ENCODE measurements at regions not wholly inside any gene's neighbourhood (a gene's known extent, or its start where the extent isn't known, plus 50 kb on each side); places are given as distances from the start of the nearest gene placed in this dataset.
A peak's percentile ranks its signal among the peaks of the same experiment; 100 is the strongest.
"Not testable (repeated sequence)": the region's sequence is repeated elsewhere in the genome, so short reads cannot be mapped to it uniquely, and the experiment has no call there.

- DNase-seq = no peak
- Histone ChIP-seq H3K4me1 (no peaks in the 10 kb centered on the region), H3K9me3 (peaks cover 0 to 23% (median 7%) of the 10 kb centered on the region in 8 donors), H3K27me3 (replicated peaks in 1 of 7) (no peaks in the 10 kb centered on the region), H3K4me3 (no peak overlapping the region), H3K27ac (no peak overlapping the region), H3K36me3 (no peaks in the 10 kb centered on the region)
- TF ChIP-seq POLR2A (IDR thresholded peaks at IDR 0.05) = no peak
- no peak for TF ChIP-seq CTCF (IDR thresholded peaks at IDR 0.05 in 8 of 11, conservative IDR thresholded peaks at IDR 0.05 in 3 of 11)
- TF ChIP-seq POLR2AphosphoS5 (IDR thresholded peaks at IDR 0.05) = no peak
- intact Hi-C loops (cut with DNase I; ENCODE audit: low total_unique reads) = no loop called here
These were observed 789.2 kb upstream of the FBXO33 start for GRCh38 chr14:40221428-40221827.

DNA sequence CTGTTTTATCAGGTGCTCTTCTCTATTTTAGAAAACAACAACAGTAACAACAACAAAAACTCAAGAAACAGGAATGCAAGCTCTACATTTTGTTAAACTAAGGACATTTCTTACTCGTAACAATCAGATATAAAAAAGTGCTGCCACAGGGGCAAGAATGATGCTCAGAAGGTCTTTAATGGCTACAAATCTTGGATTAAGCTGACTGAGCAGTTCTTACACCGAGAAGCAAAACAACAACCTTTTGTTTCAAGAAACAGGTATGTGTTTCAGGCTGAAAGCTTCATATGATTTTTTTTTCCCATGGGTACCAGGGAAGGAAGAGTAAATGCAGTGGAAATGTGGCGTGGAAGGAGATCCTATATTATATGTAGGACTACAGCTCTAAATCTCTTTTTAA lies 786.8 kb upstream of the FBXO33 start:
- TF ChIP-seq POLR2A (IDR thresholded peaks at IDR 0.05) = no peak
- TF ChIP-seq POLR2AphosphoS5 (IDR thresholded peaks at IDR 0.05) = no peak
- TF ChIP-seq CTCF (IDR thresholded peaks at IDR 0.05 in 8 of 11, conservative IDR thresholded peaks at IDR 0.05 in 3 of 11) = no peak
- intact Hi-C loops (cut with DNase I; ENCODE audit: low total_unique reads) = no loop called here
- 77 to 83% (median 79%) methylated on average over 3 of the region's 3 CpGs for WGBS, 5 donors

DNA sequence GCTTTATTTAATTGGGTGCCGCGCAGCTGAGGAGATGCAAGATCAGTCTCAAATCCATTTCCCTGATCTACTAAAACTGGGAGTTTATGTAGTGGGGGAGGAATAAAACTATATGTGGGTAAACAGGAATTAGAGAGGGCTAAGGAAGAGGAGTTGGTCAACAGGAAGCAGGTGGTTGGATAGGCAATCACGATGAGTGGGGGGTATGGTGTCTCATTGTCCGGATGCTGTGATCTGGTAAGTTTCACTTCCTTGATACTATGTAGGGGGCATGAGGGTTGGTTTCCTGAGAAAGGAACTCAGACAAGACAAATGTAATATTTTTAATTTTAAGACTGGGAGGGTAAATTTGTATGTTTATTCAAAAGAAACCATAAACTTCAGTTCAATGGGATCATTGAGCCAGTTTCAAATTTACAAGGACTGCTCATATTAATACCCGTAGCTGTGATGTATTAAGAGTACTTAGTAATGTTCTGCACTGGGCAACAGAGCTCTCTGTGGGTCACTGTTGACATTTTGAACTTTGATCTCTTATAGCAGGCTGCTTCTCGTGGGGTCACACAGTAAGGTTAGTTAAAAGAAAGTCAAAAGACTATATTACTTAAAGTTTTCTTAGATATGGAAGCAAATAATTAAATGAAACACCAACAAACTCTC lies 786.2 kb upstream of the FBXO33 start:
- Histone ChIP-seq H3K4me1 (no peaks in the 10 kb centered on the region), H3K27ac (peak overlapping the region in 2 of 8 donors; percentile 29 to 44), H3K27me3 (replicated peaks in 1 of 7) (no peaks in the 10 kb centered on the region), H3K9me3 (peaks cover 0 to 24% (median 7%) of the 10 kb centered on the region in 8 donors), H3K36me3 (no peaks in the 10 kb centered on the region), H3K4me3 (no peak overlapping the region)
- intact Hi-C loops (cut with DNase I; ENCODE audit: low total_unique reads) = no loop called here
- DNase-seq = no peak
- no peak for TF ChIP-seq CTCF (IDR thresholded peaks at IDR 0.05 in 8 of 11, conservative IDR thresholded peaks at IDR 0.05 in 3 of 11)
- TF ChIP-seq POLR2AphosphoS5 (IDR thresholded peaks at IDR 0.05) = no peak
- TF ChIP-seq POLR2A (IDR thresholded peaks at IDR 0.05) = no peak
- 55 to 68% (median 61%) methylated on average over 6 of the region's 6 CpGs for WGBS, 5 donors

More for the DNA sequence above, 786.8 kb upstream of the FBXO33 start:
- H3K9me3 ChIP-seq = peaks cover 0 to 24% (median 7%) of the 10 kb centered on the region in 8 donors
- no peak overlapping the region for H3K4me3 ChIP-seq
- H3K27me3 ChIP-seq (replicated peaks in 1 of 7) = no peaks in the 10 kb centered on the region
- DNase-seq = no peak
- no peaks in the 10 kb centered on the region for H3K4me1 ChIP-seq
- H3K36me3 ChIP-seq = no peaks in the 10 kb centered on the region
- peak overlapping the region in 2 of 8 donors; percentile 29 to 44 for H3K27ac ChIP-seq

- no peak overlapping the region for H3K27ac ChIP-seq
- DNase-seq = peak; percentile 64
- 85 to 95% (median 94%) methylated on average over 14 to 22 of the region's 22 CpGs for WGBS, 5 donors
- H3K36me3 ChIP-seq = no peaks in the 10 kb centered on the region
- intact Hi-C loops (cut with DNase I; ENCODE audit: low total_unique reads) = no loop called here
- no peaks in the 10 kb centered on the region for H3K4me1 ChIP-seq
- H3K4me3 ChIP-seq = no peak overlapping the region
- TF ChIP-seq POLR2AphosphoS5 (IDR thresholded peaks at IDR 0.05) (no peak), CTCF (IDR thresholded peaks at IDR 0.05 in 8 of 11, conservative IDR thresholded peaks at IDR 0.05 in 3 of 11) (no peak), POLR2A (IDR thresholded peaks at IDR 0.05) (no peak)
- H3K27me3 ChIP-seq (replicated peaks in 1 of 7) = no peaks in the 10 kb centered on the region
- H3K9me3 ChIP-seq = peaks cover 0 to 24% (median 7%) of the 10 kb centered on the region in 8 donors
These were observed 784.7 kb upstream of the FBXO33 start for GRCh38 chr14:40216976-40217375.

- 89 to 95% (median 92%) methylated on average over 18 of the region's 18 CpGs for whole genome bisulfite sequencing, 5 donors
- H3K4me1 ChIP-seq; DNase-seq; intact Hi-C loops (cut with DNase I; ENCODE audit: low total_unique reads); H3K4me3 ChIP-seq; H3K36me3 ChIP-seq; H3K27ac ChIP-seq; H3K27me3 ChIP-seq (replicated peaks in 1 of 7): not testable (repeated sequence)
- peaks cover 0 to 24% (median 7%) of the 10 kb centered on the region in 8 donors for H3K9me3 ChIP-seq
These were observed 784.2 kb upstream of the FBXO33 start for GRCh38 chr14:40216408-40216807.
